ENCODE measurements at regions not wholly inside any gene's neighbourhood (a gene's known extent, or its start where the extent isn't known, plus 50 kb on each side); places are given as distances from the start of the nearest gene placed in this dataset.

- in situ Hi-C loops (cut with HindIII; ENCODE audit: low sequenced_read_pairs), result no loop called here
- no peak for DNase-seq (ENCODE audit: low read depth)
- H3K4me3 ChIP-seq (ENCODE audit: low read depth, low read length), result no peak overlapping the region
- TF ChIP-seq CTCF (IDR thresholded peaks at IDR 0.05; ENCODE audit: low read depth, low read length, missing control alignments), result no peak
Measured at GRCh38 chr13:110097013-110097412, 209.9 kb downstream of the COL4A1 start.

GRCh38 chr13:110092831-110093247 is 214.1 kb downstream of the COL4A1 start:
- TF ChIP-seq CTCF (IDR thresholded peaks at IDR 0.05; ENCODE audit: low read depth, low read length, missing control alignments), result no peak
- H3K4me3 ChIP-seq (ENCODE audit: low read depth, low read length), result no peak overlapping the region
- in situ Hi-C loops (cut with HindIII; ENCODE audit: low sequenced_read_pairs), result no loop called here
- no peak for DNase-seq (ENCODE audit: low read depth)

- TF ChIP-seq CTCF (IDR thresholded peaks at IDR 0.05; ENCODE audit: low read depth, low read length, missing control alignments), result peak; percentile 30
- no peak overlapping the region for H3K4me3 ChIP-seq (ENCODE audit: low read depth, low read length)
- DNase-seq (ENCODE audit: low read depth), result no peak
- in situ Hi-C loops (cut with HindIII; ENCODE audit: low sequenced_read_pairs), result no loop called here
Measured at GRCh38 chr13:110089815-110090214, 217.1 kb downstream of the COL4A1 start.

GRCh38 chr13:110089100-110089499 is 217.9 kb downstream of the COL4A1 start:
- H3K4me3 ChIP-seq (ENCODE audit: low read depth, low read length), result no peak overlapping the region
- in situ Hi-C loops (cut with HindIII; ENCODE audit: low sequenced_read_pairs), result no loop called here
- DNase-seq (ENCODE audit: low read depth), result no peak
- no peak for TF ChIP-seq CTCF (IDR thresholded peaks at IDR 0.05; ENCODE audit: low read depth, low read length, missing control alignments)

- TF ChIP-seq CTCF (IDR thresholded peaks at IDR 0.05; ENCODE audit: low read depth, low read length, missing control alignments), result no peak
- H3K4me3 ChIP-seq (ENCODE audit: low read depth, low read length), result no peak overlapping the region
- in situ Hi-C loops (cut with HindIII; ENCODE audit: low sequenced_read_pairs), result no loop called here
- DNase-seq (ENCODE audit: low read depth), result no peak
Measured at GRCh38 chr13:110073982-110074381, 233.0 kb downstream of the COL4A1 start.

- DNase-seq (ENCODE audit: low read depth), result peak; percentile 43
- no peak overlapping the region for H3K4me3 ChIP-seq (ENCODE audit: low read depth, low read length)
- in situ Hi-C loops (cut with HindIII; ENCODE audit: low sequenced_read_pairs), result no loop called here
- TF ChIP-seq CTCF (IDR thresholded peaks at IDR 0.05; ENCODE audit: low read depth, low read length, missing control alignments), result no peak
Measured at GRCh38 chr13:110070511-110071120, 236.3 kb downstream of the COL4A1 start.
